ENCODE measurements at regions not wholly inside any gene's neighbourhood (a gene's known extent, or its start where the extent isn't known, plus 50 kb on each side); places are given as distances from the start of the nearest gene placed in this dataset.
"Not testable (repeated sequence)": the region's sequence is repeated elsewhere in the genome, so short reads cannot be mapped to it uniquely, and the experiment has no call there.

DNA sequence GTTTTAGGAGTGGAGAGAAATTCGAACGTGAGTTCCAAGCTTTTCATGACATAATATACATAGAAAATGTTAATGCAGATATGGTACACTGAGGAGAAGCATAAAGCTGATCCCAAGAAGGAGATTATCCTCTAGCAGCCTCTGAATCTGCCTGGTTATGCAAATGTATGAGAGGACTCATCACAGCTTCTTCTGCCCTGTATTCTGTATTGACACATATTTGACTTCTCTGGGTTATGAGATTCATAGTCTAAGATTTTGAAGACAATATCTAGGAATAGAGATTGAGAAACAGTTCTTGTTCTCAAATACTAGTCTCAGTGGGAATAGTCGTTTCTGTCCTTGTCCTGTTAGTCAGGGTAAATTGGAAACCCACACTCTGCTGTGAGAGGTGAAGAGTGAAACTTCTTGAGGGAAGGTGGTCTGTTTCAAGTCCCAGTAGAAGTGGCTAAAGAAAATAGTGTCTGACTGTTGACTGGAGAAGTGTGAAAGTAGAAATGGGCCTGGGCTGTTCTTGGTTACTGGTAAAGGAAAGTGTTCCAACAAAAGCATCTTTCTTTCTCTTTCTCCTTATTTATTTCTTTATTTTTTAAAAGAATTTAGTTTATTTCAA is 1356.6 kb downstream of the SLITRK5 start:
- DNase-seq (ENCODE audit: low read depth) = no peak

DNA sequence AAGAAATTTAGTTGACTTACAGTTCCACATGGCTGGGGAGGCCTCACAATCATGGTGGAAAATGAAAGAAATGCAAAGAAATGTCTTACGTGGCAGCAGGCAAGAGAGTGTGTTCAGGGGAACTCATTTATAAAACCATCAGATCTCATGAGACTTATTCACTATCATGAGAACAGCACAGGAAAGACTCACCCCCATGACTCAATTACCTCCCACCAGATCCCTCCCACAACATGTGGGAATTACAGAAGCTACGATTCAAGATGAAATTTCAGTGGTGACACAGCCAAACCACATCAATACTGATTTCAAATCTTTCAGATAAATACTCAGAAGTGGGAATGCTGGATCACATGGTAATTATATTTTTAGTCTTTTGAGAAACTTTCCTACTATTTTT is 1357.9 kb downstream of the SLITRK5 start:
- no peak for DNase-seq (ENCODE audit: low read depth)

- DNase-seq (ENCODE audit: low read depth) = no peak
Measured at GRCh38 chr13:89034015-89034414, 1362.8 kb downstream of the SLITRK5 start.

- no peak for DNase-seq (ENCODE audit: low read depth)
Measured at GRCh38 chr13:89052699-89053098, 1381.5 kb downstream of the SLITRK5 start.

DNA sequence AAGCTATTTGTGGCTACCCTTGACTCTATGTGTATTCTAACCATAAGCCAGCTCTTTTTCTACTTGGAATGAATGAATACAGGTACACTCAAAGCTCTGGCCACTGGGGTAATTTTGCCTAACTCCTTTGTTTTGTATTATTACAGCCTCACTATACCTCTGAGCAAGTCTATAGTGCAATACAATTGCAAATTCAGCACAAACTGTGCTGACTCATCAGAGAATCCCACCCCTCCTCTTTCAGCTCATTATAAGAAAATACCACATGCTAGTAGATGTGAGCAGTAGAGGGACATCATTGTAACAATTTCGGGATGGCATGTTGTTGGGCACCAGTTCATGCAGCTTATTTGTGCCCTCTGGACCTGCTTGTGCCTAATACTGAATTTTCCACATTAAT is 1382.2 kb downstream of the SLITRK5 start:
- no peak for DNase-seq (ENCODE audit: low read depth)

DNA sequence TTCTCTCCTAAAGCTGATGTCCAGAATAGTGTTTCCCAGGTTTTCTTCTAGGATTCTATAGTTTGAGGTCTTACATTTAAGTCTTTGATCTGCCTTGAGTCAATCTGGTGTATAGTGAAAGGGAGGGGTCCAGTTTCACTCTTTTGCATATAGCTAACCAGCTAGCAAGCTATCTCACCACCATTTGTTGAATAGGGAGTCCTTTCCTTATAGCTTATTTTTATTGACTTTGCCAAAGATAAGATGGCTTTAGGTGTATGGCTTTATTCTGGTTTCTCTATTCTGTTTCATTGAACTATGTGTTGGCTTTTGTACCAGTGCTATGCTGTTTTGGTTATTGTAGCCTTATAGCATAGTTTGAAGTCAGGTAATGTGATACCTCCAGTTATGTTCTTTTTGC is 1386.1 kb downstream of the SLITRK5 start:
- DNase-seq (ENCODE audit: low read depth) = no peak

- no peak for DNase-seq (ENCODE audit: low read depth)
Measured at GRCh38 chr13:89057862-89058261, 1386.7 kb downstream of the SLITRK5 start.

GRCh38 chr13:89061821-89062220 is 1390.7 kb downstream of the SLITRK5 start:
- DNase-seq (ENCODE audit: low read depth) = no peak

- peak; percentile 6 for DNase-seq (ENCODE audit: low read depth)
Measured at GRCh38 chr13:89066868-89067466, 1395.8 kb downstream of the SLITRK5 start.

DNA sequence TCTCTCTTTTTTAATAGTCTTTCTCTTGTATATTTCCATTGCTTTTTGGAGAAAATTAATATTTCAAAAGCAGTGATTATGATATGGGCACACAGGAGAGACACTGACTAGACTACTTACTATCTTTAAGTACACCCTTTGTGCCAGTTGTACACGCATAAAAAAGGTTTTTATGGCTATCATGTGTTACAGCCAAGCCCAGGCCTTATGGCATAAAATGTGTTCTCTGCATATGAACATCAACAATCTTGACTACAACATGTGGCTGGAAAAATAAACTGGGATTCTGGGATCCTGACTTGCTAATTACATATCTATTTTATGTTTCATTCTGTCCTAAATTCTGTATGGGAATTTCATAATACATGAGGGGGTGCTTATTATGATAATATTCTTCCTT is 1401.8 kb downstream of the SLITRK5 start:
- DNase-seq (ENCODE audit: low read depth) = no peak

- DNase-seq (ENCODE audit: low read depth) = no peak
Measured at GRCh38 chr13:89076622-89077021, 1405.5 kb downstream of the SLITRK5 start.

DNA sequence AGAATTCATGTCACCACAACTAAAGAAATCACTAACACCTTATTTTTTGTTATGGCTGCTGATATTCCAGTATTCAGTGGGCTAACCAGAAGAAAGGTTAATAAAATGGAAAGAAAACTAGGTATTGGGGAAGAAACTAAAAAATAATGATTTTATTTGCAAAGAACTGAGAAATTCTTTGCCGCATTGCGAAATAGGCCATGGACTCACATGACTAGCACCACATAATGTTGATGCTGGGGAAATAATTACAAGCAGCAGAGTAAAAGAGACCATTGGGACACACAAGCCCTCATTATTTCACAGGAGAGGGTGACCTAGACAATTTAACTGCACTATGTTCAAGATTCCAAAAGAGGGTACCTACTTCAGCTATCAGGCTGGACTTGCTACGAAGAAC is 1411.5 kb downstream of the SLITRK5 start:
- DNase-seq (ENCODE audit: low read depth) = no peak

DNA sequence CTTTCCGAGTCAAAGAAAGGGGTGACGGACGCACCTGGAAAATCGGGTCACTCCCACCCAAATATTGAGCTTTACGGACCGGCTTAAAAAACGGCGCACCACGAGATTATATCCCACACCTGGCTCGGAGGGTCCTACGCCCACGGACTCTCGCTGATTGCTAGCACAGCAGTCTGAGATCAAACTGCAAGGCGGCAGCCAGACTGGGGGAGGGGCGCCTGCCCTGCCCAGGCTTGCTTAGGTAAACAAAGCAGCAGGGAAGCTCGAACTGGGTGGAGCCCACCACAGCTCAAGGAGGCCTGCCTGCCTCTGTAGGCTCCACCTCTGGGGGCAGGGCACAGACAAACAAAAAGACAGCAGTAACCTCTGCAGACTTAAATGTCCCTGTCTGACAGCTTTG is 1416.9 kb downstream of the SLITRK5 start:
- DNase-seq (ENCODE audit: low read depth) = not testable (repeated sequence)

DNA sequence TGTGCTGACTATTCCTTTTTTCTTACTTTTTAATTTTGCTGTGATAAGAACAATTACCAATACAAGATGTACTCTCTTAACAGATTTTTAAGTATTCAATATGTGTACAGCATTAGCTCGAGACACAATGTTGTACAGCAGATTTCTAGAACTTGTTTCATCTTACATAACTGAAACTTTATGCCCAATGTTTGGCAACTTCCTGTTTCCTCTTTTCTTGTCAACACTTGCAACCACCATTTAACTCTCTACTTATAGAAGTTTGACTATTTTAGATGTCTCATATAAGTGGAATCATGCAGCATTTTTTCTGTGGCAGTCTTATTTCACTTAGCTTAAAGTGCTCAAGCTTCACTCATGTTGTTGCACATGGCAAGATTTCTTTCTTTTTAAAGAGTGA is 1426.8 kb downstream of the SLITRK5 start:
- no peak for DNase-seq (ENCODE audit: low read depth)

- DNase-seq (ENCODE audit: low read depth) = no peak
Measured at GRCh38 chr13:89113744-89114143, 1442.6 kb downstream of the SLITRK5 start.

GRCh38 chr13:89115307-89115706 is 1444.1 kb downstream of the SLITRK5 start:
- DNase-seq (ENCODE audit: low read depth) = no peak

GRCh38 chr13:89136678-89137077 is 1465.5 kb downstream of the SLITRK5 start:
- DNase-seq (ENCODE audit: low read depth) = no peak

DNA sequence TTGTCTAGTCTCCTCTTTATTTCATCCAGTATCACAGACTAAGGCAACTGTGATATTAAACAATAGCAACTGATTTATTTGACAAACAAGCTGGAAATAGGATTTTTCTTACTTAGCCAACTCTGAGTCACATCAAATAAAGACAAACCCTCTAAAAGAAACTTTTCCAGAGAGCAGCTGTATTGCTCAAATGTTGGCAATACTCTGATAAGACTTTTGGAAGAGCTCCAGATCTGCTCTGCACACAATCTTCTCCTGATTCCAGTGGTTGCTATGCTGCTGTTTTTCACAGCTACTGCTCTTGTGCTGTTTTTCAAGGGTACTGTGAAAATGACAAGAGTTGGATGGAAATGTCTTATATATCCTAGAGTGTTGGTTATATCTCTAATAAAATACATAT is 1479.2 kb downstream of the SLITRK5 start:
- no peak for DNase-seq (ENCODE audit: low read depth)

DNA sequence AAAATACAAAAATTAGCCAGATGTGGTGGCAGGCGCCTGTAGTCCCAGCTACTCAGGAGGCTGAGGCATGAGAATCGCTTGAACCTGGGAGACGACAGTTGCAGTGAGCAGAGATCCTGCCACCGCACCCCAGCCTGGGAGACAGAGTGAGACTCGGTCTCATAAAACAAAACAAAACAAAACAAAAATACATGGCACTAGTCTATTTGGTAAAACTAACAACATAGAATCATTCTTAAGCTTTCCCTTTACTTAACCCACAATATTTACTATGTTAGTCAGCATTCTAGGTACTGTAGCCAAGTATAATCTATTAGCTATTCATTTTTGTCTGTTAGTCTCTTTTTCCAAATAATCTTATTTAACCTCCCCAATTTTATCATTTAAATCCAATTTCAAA is 1482.8 kb downstream of the SLITRK5 start:
- no peak for DNase-seq (ENCODE audit: low read depth)

- DNase-seq (ENCODE audit: low read depth) = no peak
Measured at GRCh38 chr13:89163096-89163495, 1491.9 kb downstream of the SLITRK5 start.

- no peak for DNase-seq (ENCODE audit: low read depth)
Measured at GRCh38 chr13:89165685-89166084, 1494.5 kb downstream of the SLITRK5 start.

- no peak for DNase-seq (ENCODE audit: low read depth)
Measured at GRCh38 chr13:89169951-89170350, 1498.8 kb downstream of the SLITRK5 start.

DNA sequence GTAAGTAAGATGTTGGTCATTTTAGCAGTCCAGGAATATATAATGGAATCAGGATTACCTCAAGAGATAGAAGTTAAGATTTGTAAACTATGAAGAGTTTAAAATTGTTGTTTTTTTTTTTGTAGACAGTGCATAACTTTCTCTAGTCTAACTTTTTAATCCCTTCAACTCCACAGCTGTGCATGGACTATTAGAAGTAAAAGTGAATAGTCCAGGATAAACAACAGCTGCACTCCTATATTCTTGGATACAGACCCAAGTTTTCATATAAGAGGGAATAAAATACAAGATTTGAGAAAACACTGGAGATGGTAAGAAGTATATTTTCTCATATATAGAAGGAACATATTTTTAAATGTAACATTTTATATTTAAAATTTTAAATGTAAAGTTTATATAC is 1509.9 kb downstream of the SLITRK5 start:
- peak; percentile 16 for DNase-seq (ENCODE audit: low read depth)

GRCh38 chr13:89199138-89199537 is 1528.0 kb downstream of the SLITRK5 start:
- DNase-seq (ENCODE audit: low read depth) = no peak

Data from forelimb muscle (tissue), 1 donor.